Keratinocyte (primary cell): ENCODE measurements at regions not wholly inside any gene's neighbourhood (a gene's known extent, or its start where the extent isn't known, plus 50 kb on each side); places are given as distances from the start of the nearest gene placed in this dataset.

Source experiments
- DNase-seq: peaks from one replicate; pipeline ENCODE4 v3.0.0-alpha.2; 2011; ENCODE audit warnings: low read depth, missing footprints, low spot score
- FAIRE-seq: peaks from 2 replicates; lab custom pipeline; 2011; peaks lifted over from hg19 to GRCh38; lab: Jason Lieb, UNC
- H2AFZ ChIP-seq: 2 replicates; pipeline ENCODE4 v1.6.0; 2012; ENCODE audit warnings: low read length, control low read depth, inconsistent platforms; ENCODE audit not compliant: control insufficient read depth
- H3K27ac ChIP-seq: 2 replicates; pipeline ENCODE4 v1.5.1; 2011; ENCODE audit warnings: low read length; ENCODE audit not compliant: control insufficient read depth, insufficient read depth
- H3K27me3 ChIP-seq: 3 replicates; pipeline ENCODE4 v1.6.0; 2011; ENCODE audit warnings: low read length; ENCODE audit not compliant: control insufficient read depth, insufficient read depth; ENCODE audit errors: extremely low read depth
- H3K36me3 ChIP-seq, 2 experiments: 2 replicates in 1 of 2; 3 replicates in 1 of 2; pipeline ENCODE4 v1.5.1; 2011; ENCODE audit warnings: low read length in 2 of 2, mild to moderate bottlenecking in 1 of 2; ENCODE audit not compliant: control insufficient read depth in 2 of 2, insufficient read depth in 2 of 2; ENCODE audit errors: extremely low read depth in 1 of 2
- H3K4me1 ChIP-seq: 3 replicates; pipeline ENCODE4 v1.5.1; 2011; ENCODE audit warnings: low read length; ENCODE audit not compliant: control insufficient read depth, insufficient read depth; ENCODE audit errors: extremely low read depth
- H3K4me2 ChIP-seq: 3 replicates; pipeline ENCODE4 v1.6.0; 2011; ENCODE audit warnings: low read depth, low read length; ENCODE audit not compliant: control insufficient read depth, insufficient read depth; ENCODE audit errors: extremely low read depth
- H3K4me3 ChIP-seq, 3 experiments: fragments of 200-600 bp in 1 of 3; sonication (generic) in 1 of 3; 2 replicates in 2 of 3; 3 replicates in 1 of 3; pipeline ENCODE4 v1.5.1; 2011 to 2016; ENCODE audit warnings: low read length in 3 of 3, mild to moderate bottlenecking in 3 of 3, control low read depth in 2 of 3, inconsistent platforms in 1 of 3, low read depth in 1 of 3, mixed read lengths in 1 of 3, mixed run types in 1 of 3, moderate library complexity in 1 of 3; ENCODE audit not compliant: control insufficient read depth in 2 of 3, insufficient read depth in 2 of 3; ENCODE audit errors: extremely low read depth in 1 of 3
- H3K79me2 ChIP-seq: 2 replicates; pipeline ENCODE4 v1.6.0; 2012; ENCODE audit warnings: low read length; ENCODE audit not compliant: control insufficient read depth, insufficient read depth
- H3K9ac ChIP-seq: 3 replicates; pipeline ENCODE4 v1.6.0; 2011; ENCODE audit warnings: low read length; ENCODE audit not compliant: control insufficient read depth, insufficient read depth; ENCODE audit errors: extremely low read depth
- H3K9me1 ChIP-seq: 3 replicates; pipeline ENCODE4 v1.6.0; 2011; ENCODE audit warnings: low read length; ENCODE audit not compliant: control insufficient read depth, insufficient read depth; ENCODE audit errors: extremely low read depth
- H3K9me3 ChIP-seq: 2 replicates; pipeline ENCODE4 v1.5.1; 2012; ENCODE audit warnings: low read depth, low read length; ENCODE audit not compliant: control insufficient read depth
- H4K20me1 ChIP-seq: 3 replicates; pipeline ENCODE4 v1.6.0; 2011; ENCODE audit warnings: low read length; ENCODE audit not compliant: control insufficient read depth, insufficient read depth; ENCODE audit errors: extremely low read depth
- CTCF ChIP-seq, 3 experiments: IDR thresholded peaks in 1 of 3; conservative IDR thresholded peaks in 1 of 3; optimal IDR thresholded peaks in 1 of 3; 2 replicates in 2 of 3; 3 replicates in 1 of 3; pipeline versions ENCODE3 to v1.5.1; 2011; ENCODE audit warnings: low read length in 3 of 3, mild to moderate bottlenecking in 3 of 3, moderate library complexity in 2 of 3, control low read depth in 1 of 3, inconsistent platforms in 1 of 3; ENCODE audit not compliant: insufficient read depth in 2 of 3; ENCODE audit errors: extremely low read depth in 1 of 3
- EZH2 ChIP-seq: IDR thresholded peaks from one replicate; pipeline ENCODE4 v1.6.1; 2012; ENCODE audit warnings: inconsistent platforms, mild to moderate bottlenecking, low read length, moderate library complexity
- dilution Hi-C: fragments of 300-500 bp; cut with MboI; formaldehyde crosslinking; loops from one replicate; pipeline ENCODE4 v1.7.0; 2020; ENCODE audit warnings: low sequenced_read_pairs; ENCODE audit not compliant: extremely low pct_ligation_motif_present

GRCh38 chr18:51998066-51998465 is 341.9 kb upstream of the DCC start:
- Histone ChIP-seq H3K4me3 (no peak overlapping the region), H4K20me1 (no peaks in the 10 kb centered on the region), H3K9me1 (no peaks in the 10 kb centered on the region), H3K27ac (no peak overlapping the region), H3K4me2 (no peak overlapping the region), H3K4me1 (no peaks in the 10 kb centered on the region), H2AFZ (no peak overlapping the region), H3K9ac (no peak overlapping the region), H3K9me3 (no peaks in the 10 kb centered on the region), H3K79me2 (no peaks in the 10 kb centered on the region), H3K36me3 (no peaks in the 10 kb centered on the region), H3K27me3 (no peaks in the 10 kb centered on the region)
- no peak for DNase-seq
- FAIRE-seq = no peak
- dilution Hi-C loops = no loop called here
- TF ChIP-seq EZH2 (no peak), CTCF (optimal IDR thresholded peaks at IDR 0.05 in 1 of 3, IDR thresholded peaks at IDR 0.05 in 1 of 3, conservative IDR thresholded peaks at IDR 0.05 in 1 of 3; ENCODE audit: extremely low read depth in 1 of 3, insufficient read depth in 2 of 3, low read length in 3 of 3) (no peak)

- Histone ChIP-seq H3K4me3 (no peak overlapping the region), H3K4me1 (no peaks in the 10 kb centered on the region), H3K4me2 (no peak overlapping the region), H3K9me3 (no peaks in the 10 kb centered on the region), H3K36me3 (no peaks in the 10 kb centered on the region), H3K79me2 (no peaks in the 10 kb centered on the region), H4K20me1 (no peaks in the 10 kb centered on the region), H3K27me3 (no peaks in the 10 kb centered on the region), H3K9me1 (no peaks in the 10 kb centered on the region), H3K9ac (no peak overlapping the region), H3K27ac (no peak overlapping the region), H2AFZ (no peak overlapping the region)
- TF ChIP-seq CTCF (optimal IDR thresholded peaks at IDR 0.05 in 1 of 3, IDR thresholded peaks at IDR 0.05 in 1 of 3, conservative IDR thresholded peaks at IDR 0.05 in 1 of 3; ENCODE audit: extremely low read depth in 1 of 3, insufficient read depth in 2 of 3, low read length in 3 of 3) = no peak
- no peak for TF ChIP-seq EZH2
- DNase-seq (no peak), FAIRE-seq (no peak)
- dilution Hi-C loops = no loop called here
These were observed 341.3 kb upstream of the DCC start for GRCh38 chr18:51998711-51999110.
